Hepatocyte (in vitro differentiated cells): ENCODE measurements at regions not wholly inside any gene's neighbourhood (a gene's known extent, or its start where the extent isn't known, plus 50 kb on each side); places are given as distances from the start of the nearest gene placed in this dataset.

Experiments
- EZH2 ChIP-seq: fragments of 200-600 bp; sonication (generic); IDR thresholded peaks from 2 replicates; pipeline ENCODE4 v1.6.1; 2016; ENCODE audit warnings: antibody characterized with exemption, mild to moderate bottlenecking, borderline replicate concordance
- EZH2phosphoT487 ChIP-seq: fragments of 200-600 bp; sonication (generic); IDR thresholded peaks from one replicate; pipeline ENCODE4 v1.6.1; 2018; ENCODE audit warnings: antibody characterized with exemption, mild to moderate bottlenecking, low read depth, moderate library complexity; ENCODE audit not compliant: unreplicated experiment, severe bottlenecking
- TF ChIP-seq, protein P1 (sequence below): fragments of 200-600 bp; sonication (generic); IDR thresholded peaks from 2 replicates; pipeline ENCODE4 v1.5.1; 2016; ENCODE audit warnings: antibody characterized with exemption, mild to moderate bottlenecking; ENCODE audit not compliant: poor library complexity

DNA sequence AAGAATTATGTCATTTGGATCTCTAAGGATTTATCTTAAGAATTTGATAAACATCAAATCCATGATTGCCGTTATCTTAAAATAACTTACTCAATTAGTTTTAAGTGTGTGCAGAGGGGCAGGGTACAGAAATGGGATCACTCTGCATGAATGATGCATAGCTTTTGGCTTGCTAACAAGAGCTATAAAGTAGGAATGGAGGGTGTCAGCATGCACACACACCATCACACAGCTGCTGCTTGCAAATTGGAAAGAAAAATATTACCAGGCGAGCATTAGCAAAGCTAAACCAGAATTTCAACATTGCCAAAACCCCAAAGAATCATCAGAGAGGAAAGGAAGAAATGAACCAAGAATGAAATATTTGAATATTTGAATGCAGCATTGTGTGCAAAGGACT is 580.6 kb downstream of the LMO7 start:
- TF ChIP-seq, protein P1, sequence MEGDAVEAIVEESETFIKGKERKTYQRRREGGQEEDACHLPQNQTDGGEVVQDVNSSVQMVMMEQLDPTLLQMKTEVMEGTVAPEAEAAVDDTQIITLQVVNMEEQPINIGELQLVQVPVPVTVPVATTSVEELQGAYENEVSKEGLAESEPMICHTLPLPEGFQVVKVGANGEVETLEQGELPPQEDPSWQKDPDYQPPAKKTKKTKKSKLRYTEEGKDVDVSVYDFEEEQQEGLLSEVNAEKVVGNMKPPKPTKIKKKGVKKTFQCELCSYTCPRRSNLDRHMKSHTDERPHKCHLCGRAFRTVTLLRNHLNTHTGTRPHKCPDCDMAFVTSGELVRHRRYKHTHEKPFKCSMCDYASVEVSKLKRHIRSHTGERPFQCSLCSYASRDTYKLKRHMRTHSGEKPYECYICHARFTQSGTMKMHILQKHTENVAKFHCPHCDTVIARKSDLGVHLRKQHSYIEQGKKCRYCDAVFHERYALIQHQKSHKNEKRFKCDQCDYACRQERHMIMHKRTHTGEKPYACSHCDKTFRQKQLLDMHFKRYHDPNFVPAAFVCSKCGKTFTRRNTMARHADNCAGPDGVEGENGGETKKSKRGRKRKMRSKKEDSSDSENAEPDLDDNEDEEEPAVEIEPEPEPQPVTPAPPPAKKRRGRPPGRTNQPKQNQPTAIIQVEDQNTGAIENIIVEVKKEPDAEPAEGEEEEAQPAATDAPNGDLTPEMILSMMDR = no peak
- TF ChIP-seq EZH2phosphoT487 = no peak
- TF ChIP-seq EZH2 = no peak
